ENCODE measurements at regions not wholly inside any gene's neighbourhood (a gene's known extent, or its start where the extent isn't known, plus 50 kb on each side); places are given as distances from the start of the nearest gene placed in this dataset.

DNA sequence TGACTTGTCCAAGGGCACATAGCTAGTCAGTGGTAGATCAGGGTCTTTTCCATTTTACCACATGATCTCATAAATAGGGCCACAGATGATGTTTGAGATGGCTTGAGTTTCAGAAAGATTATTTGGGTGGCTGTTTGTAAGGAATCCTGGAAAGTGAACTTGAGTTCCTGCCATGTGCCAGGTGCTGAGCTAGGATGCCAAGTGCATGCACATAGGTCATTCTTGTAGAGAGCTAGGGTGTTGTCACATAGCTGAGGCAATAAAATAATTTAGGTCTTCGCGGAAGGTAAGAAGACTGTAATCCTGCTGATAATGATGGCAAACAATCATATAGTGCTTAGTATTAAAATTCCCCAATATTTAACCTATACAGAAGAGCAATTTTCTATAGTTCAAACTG, 1162.6 kb upstream of the TENM4 start:
- FAIRE-seq: no peak
- TF ChIP-seq, protein P1, sequence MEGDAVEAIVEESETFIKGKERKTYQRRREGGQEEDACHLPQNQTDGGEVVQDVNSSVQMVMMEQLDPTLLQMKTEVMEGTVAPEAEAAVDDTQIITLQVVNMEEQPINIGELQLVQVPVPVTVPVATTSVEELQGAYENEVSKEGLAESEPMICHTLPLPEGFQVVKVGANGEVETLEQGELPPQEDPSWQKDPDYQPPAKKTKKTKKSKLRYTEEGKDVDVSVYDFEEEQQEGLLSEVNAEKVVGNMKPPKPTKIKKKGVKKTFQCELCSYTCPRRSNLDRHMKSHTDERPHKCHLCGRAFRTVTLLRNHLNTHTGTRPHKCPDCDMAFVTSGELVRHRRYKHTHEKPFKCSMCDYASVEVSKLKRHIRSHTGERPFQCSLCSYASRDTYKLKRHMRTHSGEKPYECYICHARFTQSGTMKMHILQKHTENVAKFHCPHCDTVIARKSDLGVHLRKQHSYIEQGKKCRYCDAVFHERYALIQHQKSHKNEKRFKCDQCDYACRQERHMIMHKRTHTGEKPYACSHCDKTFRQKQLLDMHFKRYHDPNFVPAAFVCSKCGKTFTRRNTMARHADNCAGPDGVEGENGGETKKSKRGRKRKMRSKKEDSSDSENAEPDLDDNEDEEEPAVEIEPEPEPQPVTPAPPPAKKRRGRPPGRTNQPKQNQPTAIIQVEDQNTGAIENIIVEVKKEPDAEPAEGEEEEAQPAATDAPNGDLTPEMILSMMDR (IDR thresholded peaks at IDR 0.05; ENCODE audit: borderline replicate concordance, extremely low read depth, insufficient read depth): no peak

GRCh38 chr11:80598905-80599304, 1158.1 kb upstream of the TENM4 start:
- intact Hi-C loops (cut with DNase I): no loop called here
- Histone ChIP-seq H3K9me3 (ENCODE audit: control insufficient read depth in 2 of 3, insufficient read depth in 1 of 3, low read length in 3 of 3) (no peaks in the 10 kb centered on the region), H3K27me3 (ENCODE audit: control insufficient read depth, insufficient read depth, low read length) (no peaks in the 10 kb centered on the region), H3K9ac (ENCODE audit: low read length in 3 of 3) (no peak overlapping the region), H3K4me3 (ENCODE audit: low read length in 3 of 3) (no peak overlapping the region), H3K36me3 (ENCODE audit: control insufficient read depth in 2 of 3, insufficient read depth in 3 of 3, low read length in 3 of 3) (no peaks in the 10 kb centered on the region), H3K27ac (ENCODE audit: low read depth in 2 of 2, low read length in 2 of 2) (no peak overlapping the region), H3K4me1 (ENCODE audit: control insufficient read depth in 2 of 3, insufficient read depth in 2 of 3, low read depth in 1 of 3, low read length in 3 of 3) (no peaks in the 10 kb centered on the region)
- FAIRE-seq (no peak), DNase-seq (no peak)
- TF ChIP-seq, protein P1 (IDR thresholded peaks at IDR 0.05; ENCODE audit: borderline replicate concordance, extremely low read depth, insufficient read depth): no peak

More for the DNA sequence above, 1162.6 kb upstream of the TENM4 start:
- Histone ChIP-seq H3K27me3 (ENCODE audit: control insufficient read depth, insufficient read depth, low read length) (no peaks in the 10 kb centered on the region), H3K9ac (ENCODE audit: low read length in 3 of 3) (no peak overlapping the region), H3K4me3 (ENCODE audit: low read length in 3 of 3) (no peak overlapping the region), H3K4me1 (ENCODE audit: control insufficient read depth in 2 of 3, insufficient read depth in 2 of 3, low read depth in 1 of 3, low read length in 3 of 3) (no peaks in the 10 kb centered on the region), H3K36me3 (ENCODE audit: control insufficient read depth in 2 of 3, insufficient read depth in 3 of 3, low read length in 3 of 3) (no peaks in the 10 kb centered on the region), H3K27ac (ENCODE audit: low read depth in 2 of 2, low read length in 2 of 2) (no peak overlapping the region), H3K9me3 (ENCODE audit: control insufficient read depth in 2 of 3, insufficient read depth in 1 of 3, low read length in 3 of 3) (no peaks in the 10 kb centered on the region)
- no peak for DNase-seq
- intact Hi-C loops (cut with DNase I): no loop called here

GRCh38 chr11:80596291-80596810, 1155.5 kb upstream of the TENM4 start:
- Histone ChIP-seq H3K27me3 (ENCODE audit: control insufficient read depth, insufficient read depth, low read length) (no peaks in the 10 kb centered on the region), H3K9ac (ENCODE audit: low read length in 3 of 3) (no peak overlapping the region), H3K36me3 (ENCODE audit: control insufficient read depth in 2 of 3, insufficient read depth in 3 of 3, low read length in 3 of 3) (no peaks in the 10 kb centered on the region), H3K4me3 (ENCODE audit: low read length in 3 of 3) (no peak overlapping the region), H3K27ac (ENCODE audit: low read depth in 2 of 2, low read length in 2 of 2) (no peak overlapping the region), H3K4me1 (ENCODE audit: control insufficient read depth in 2 of 3, insufficient read depth in 2 of 3, low read depth in 1 of 3, low read length in 3 of 3) (no peaks in the 10 kb centered on the region), H3K9me3 (ENCODE audit: control insufficient read depth in 2 of 3, insufficient read depth in 1 of 3, low read length in 3 of 3) (no peaks in the 10 kb centered on the region)
- no peak for FAIRE-seq
- TF ChIP-seq, protein P1 (IDR thresholded peaks at IDR 0.05; ENCODE audit: borderline replicate concordance, extremely low read depth, insufficient read depth): no peak
- no peak for DNase-seq
- intact Hi-C loops (cut with DNase I): no loop called here

- H3K36me3 ChIP-seq (ENCODE audit: control insufficient read depth in 2 of 3, insufficient read depth in 3 of 3, low read length in 3 of 3): no peaks in the 10 kb centered on the region
- TF ChIP-seq, protein P1 (IDR thresholded peaks at IDR 0.05; ENCODE audit: borderline replicate concordance, extremely low read depth, insufficient read depth): no peak
- H3K9ac ChIP-seq (ENCODE audit: low read length in 3 of 3): no peak overlapping the region
- no peak overlapping the region for H3K4me3 ChIP-seq (ENCODE audit: low read length in 3 of 3)
- no peaks in the 10 kb centered on the region for H3K4me1 ChIP-seq (ENCODE audit: control insufficient read depth in 2 of 3, insufficient read depth in 2 of 3, low read depth in 1 of 3, low read length in 3 of 3)
- FAIRE-seq (no peak), DNase-seq (no peak)
- H3K27ac ChIP-seq (ENCODE audit: low read depth in 2 of 2, low read length in 2 of 2): no peak overlapping the region
- H3K9me3 ChIP-seq (ENCODE audit: control insufficient read depth in 2 of 3, insufficient read depth in 1 of 3, low read length in 3 of 3): no peaks in the 10 kb centered on the region
- intact Hi-C loops (cut with DNase I): no loop called here
- no peaks in the 10 kb centered on the region for H3K27me3 ChIP-seq (ENCODE audit: control insufficient read depth, insufficient read depth, low read length)
Measured at GRCh38 chr11:80595011-80595410, 1154.2 kb upstream of the TENM4 start.
